Right lobe of liver (tissue), 6 donors: ENCODE measurements at regions not wholly inside any gene's neighbourhood (a gene's known extent, or its start where the extent isn't known, plus 50 kb on each side); places are given as distances from the start of the nearest gene placed in this dataset.

Experiments
- ATAC-seq, 4 donors: fragments of 200-7000 bp; cut with Tn5 transposase; one replicate each; pipeline ENCODE4 v1.9.1; 2020; ENCODE audit warnings: mild to moderate bottlenecking in 4 of 4, moderate library complexity in 4 of 4
- DNase-seq, 3 donors: peaks; one replicate each; pipeline ENCODE4 v3.0.0-alpha.2; 2020
- H3K27ac ChIP-seq, 3 donors: fragments of 200-600 bp; one replicate each; pipeline ENCODE4 v1.8.0; 2022
- H3K27me3 ChIP-seq, 2 donors: fragments of 200-600 bp; one replicate each; pipeline ENCODE4 v1.8.0; 2022
- H3K36me3 ChIP-seq, 4 donors: fragments of 200-600 bp; sonication (generic) in 1 of 4; one replicate each; pipeline versions ENCODE4 v1.5.1 to v1.8.0; 2017 to 2022; ENCODE audit warnings: control low read depth in 1 of 4
- H3K4me1 ChIP-seq, 4 donors: fragments of 200-600 bp; sonication (generic) in 1 of 4; one replicate each; pipeline versions ENCODE4 v1.5.1 to v1.8.0; 2017 to 2022; ENCODE audit warnings: control low read depth in 1 of 4
- H3K4me3 ChIP-seq, 3 donors: fragments of 200-600 bp; one replicate each; pipeline ENCODE4 v1.8.0; 2022
- H3K9me3 ChIP-seq, 4 donors: fragments of 200-600 bp; sonication (generic) in 1 of 4; one replicate each; pipeline versions ENCODE4 v1.5.1 to v1.8.0; 2017 to 2022; ENCODE audit warnings: control low read depth in 1 of 4
- CTCF ChIP-seq, 4 donors: fragments of 200-600 bp in 3 of 4; fragments of 450-650 bp in 1 of 4; IDR thresholded peaks; one replicate each; pipeline versions ENCODE4 v1.5.1 to v1.8.0; 2016 to 2022; ENCODE audit warnings: antibody characterized with exemption in 4 of 4, mild to moderate bottlenecking in 2 of 4
- POLR2A ChIP-seq: fragments of 450-650 bp; IDR thresholded peaks from one replicate; pipeline ENCODE4 v1.6.1; 2017; ENCODE audit warnings: antibody characterized with exemption, mild to moderate bottlenecking
- WGBS: methylation state at CpG from one replicate; pipeline ENCODE4 v1.1.6; 2018; ENCODE audit warnings: low coverage, low lambda C conversion rate; ENCODE audit not compliant: insufficient coverage; ENCODE audit errors: missing lambda C conversion rate; 5-methylcytosine and 5-hydroxymethylcytosine counted together
- intact Hi-C, 2 donors: fragments of 100-400 bp; cut with DNase I; formaldehyde crosslinking; loops; one replicate each; pipeline versions ENCODE4 v1.11.2 to v1.14.1; 2022
- donor health status: DM: no; HTN: yes; CAD: no.
- donor health status: DM: no; HTN: no; CAD: no.
- donor health status: DM: no; HTN: no; CAD: no.
- donor health status: DM: no; HTN: yes; CAD: no.
- donor health status: DM: no; HTN: yes; CAD: no.

- intact Hi-C loops = no loop called here
- DNase-seq = no peak
- Histone ChIP-seq H3K4me3 (no peak overlapping the region), H3K9me3 (no peaks in the 10 kb centered on the region), H3K27me3 (no peaks in the 10 kb centered on the region), H3K27ac (no peak overlapping the region), H3K4me1 (no peaks in the 10 kb centered on the region), H3K36me3 (no peaks in the 10 kb centered on the region)
- TF ChIP-seq POLR2A (no peak), CTCF (IDR thresholded peaks at IDR 0.05) (no peak)
- ATAC-seq = no peak
- 67% methylated on average over 12 of the region's 14 CpGs for WGBS
Measured at GRCh38 chr4:169859366-169860216, 101.8 kb upstream of the HPF1 start.

GRCh38 chr4:169854090-169854489, 96.3 kb upstream of the HPF1 start:
- H3K27ac ChIP-seq = no peak overlapping the region
- no peak for DNase-seq
- H3K4me3 ChIP-seq = no peak overlapping the region
- no peak for TF ChIP-seq CTCF (IDR thresholded peaks at IDR 0.05)
- TF ChIP-seq POLR2A = no peak
- H3K36me3 ChIP-seq = no peaks in the 10 kb centered on the region
- intact Hi-C loops = no loop called here
- ATAC-seq = no peak
- no peaks in the 10 kb centered on the region for H3K4me1 ChIP-seq
- no peaks in the 10 kb centered on the region for H3K27me3 ChIP-seq
- WGBS = 47% methylated on average over 3 of the region's 3 CpGs
- H3K9me3 ChIP-seq = no peaks in the 10 kb centered on the region

DNA sequence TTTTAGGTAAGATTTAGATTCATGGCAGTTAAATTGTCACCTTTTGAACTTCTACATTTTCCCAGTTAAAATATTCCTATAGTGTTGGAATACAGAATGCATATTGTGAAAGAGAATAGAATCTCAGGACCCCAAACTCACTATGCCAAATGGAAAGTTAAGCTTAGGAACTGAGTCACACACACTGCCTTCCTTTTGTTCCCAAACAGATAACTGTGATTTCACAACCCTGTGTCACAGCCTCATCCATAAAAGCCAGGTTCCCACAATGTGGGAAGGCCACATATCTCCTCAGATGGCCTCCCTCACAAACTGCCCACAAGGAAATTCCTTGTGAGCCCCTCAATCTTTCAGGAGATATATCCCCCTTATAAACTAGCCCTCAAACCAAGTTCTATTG, 94.7 kb upstream of the HPF1 start:
- Histone ChIP-seq H3K27me3 (no peaks in the 10 kb centered on the region), H3K27ac (no peak overlapping the region), H3K4me3 (no peak overlapping the region), H3K36me3 (no peaks in the 10 kb centered on the region), H3K4me1 (no peaks in the 10 kb centered on the region), H3K9me3 (no peaks in the 10 kb centered on the region)
- ATAC-seq (no peak), DNase-seq (no peak)
- TF ChIP-seq POLR2A (no peak), CTCF (IDR thresholded peaks at IDR 0.05) (no peak)
- intact Hi-C loops = no loop called here

GRCh38 chr4:169851750-169852149, 94.0 kb upstream of the HPF1 start:
- intact Hi-C loops = no loop called here

More at GRCh38 chr4:169851750-169852149, 94.0 kb upstream of the HPF1 start:
- Histone ChIP-seq H3K27me3 (no peaks in the 10 kb centered on the region), H3K27ac (no peak overlapping the region), H3K9me3 (no peaks in the 10 kb centered on the region), H3K4me1 (no peaks in the 10 kb centered on the region), H3K4me3 (no peak overlapping the region), H3K36me3 (no peaks in the 10 kb centered on the region)
- no peak for ATAC-seq
- TF ChIP-seq CTCF (IDR thresholded peaks at IDR 0.05) (no peak), POLR2A (no peak)
- WGBS = 70% methylated on average over 3 of the region's 3 CpGs
- no peak for DNase-seq
